ENCODE measurements at regions not wholly inside any gene's neighbourhood (a gene's known extent, or its start where the extent isn't known, plus 50 kb on each side); places are given as distances from the start of the nearest gene placed in this dataset.

DNA sequence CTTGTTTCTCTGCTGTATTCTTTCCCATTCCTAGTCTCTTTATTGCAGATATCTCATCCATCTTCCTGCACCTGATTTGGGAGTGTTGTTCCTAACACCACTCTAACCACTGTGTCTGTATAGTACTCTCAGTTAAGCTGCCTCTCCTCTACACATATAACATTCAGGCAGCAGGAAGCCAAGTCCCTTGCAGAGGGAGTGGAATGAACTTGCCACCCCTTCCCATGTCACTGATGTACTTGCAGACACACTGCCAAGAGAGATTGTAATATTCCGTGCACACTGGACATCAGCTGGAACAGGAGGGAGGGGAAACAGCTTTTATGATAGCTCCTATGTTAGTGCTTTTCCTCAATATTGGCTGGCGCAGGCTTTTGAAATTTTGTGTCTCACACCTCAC lies 281.6 kb upstream of the E2F7 start:
- H3K23me2 ChIP-seq (ENCODE audit: insufficient read length, low read depth, low read length, poor library complexity, severe bottlenecking) = no peaks in the 10 kb centered on the region
- H3K27ac Mint-ChIP-seq = no peak overlapping the region; a peak in 1 of 7 replicates

More for the DNA sequence above, 281.6 kb upstream of the E2F7 start:
- H2AFZ ChIP-seq (ENCODE audit: low read length) = no peak overlapping the region
- no peak overlapping the region for H2AK5ac ChIP-seq (ENCODE audit: insufficient read length, low read length)
- H3K4ac ChIP-seq (ENCODE audit: low read depth, low read length) = no peak overlapping the region
- DNase-seq = no peak
- no peaks in the 10 kb centered on the region for H3K79me1 ChIP-seq (ENCODE audit: insufficient read depth, low read depth, low read length, poor library complexity, severe bottlenecking)
- H3K27ac ChIP-seq (ENCODE audit: insufficient read length, low read depth, low read length) = no peak overlapping the region
- no peak overlapping the region for H2BK12ac ChIP-seq (ENCODE audit: insufficient read length, low read depth, low read length)
- H4K91ac ChIP-seq (ENCODE audit: insufficient read length, low read depth, low read length) = no peak overlapping the region
- Mint-ChIP-seq H3K36me3 (ENCODE audit: insufficient read depth in 1 of 3, low read depth in 3 of 3) (no peaks in the 10 kb centered on the region), H3K9me3 (no peaks in the 10 kb centered on the region), H3K4me3 (no peak overlapping the region), H3K4me1 (peaks cover 7 to 10% of the 10 kb centered on the region in 2 experiments), H3K27me3 (ENCODE audit: low read depth) (no peaks in the 10 kb centered on the region)
- H2BK20ac ChIP-seq (ENCODE audit: low read depth, low read length, poor library complexity, severe bottlenecking) = no peak overlapping the region
- no peaks in the 10 kb centered on the region for H4K20me1 ChIP-seq (ENCODE audit: control insufficient read depth, insufficient read depth, insufficient read length)
- no peak overlapping the region for H2BK5ac ChIP-seq (ENCODE audit: insufficient read length, low read length)
- H4K8ac ChIP-seq (replicated peaks; ENCODE audit: insufficient read length, low read depth, low read length) = no peak overlapping the region
- no peak overlapping the region for H3K14ac ChIP-seq (ENCODE audit: insufficient read depth, low read length)
- no peaks in the 10 kb centered on the region; the same call in 1 of the 2 replicates for H3K4me1 ChIP-seq (ENCODE audit: insufficient read depth, low read length)
- no CpG with 5 or more reads among the region's 2 CpGs for WGBS (ENCODE audit: extremely low coverage, insufficient read length, low lambda C conversion rate)
- H3K27me3 ChIP-seq (ENCODE audit: insufficient read depth, low read length) = no peaks in the 10 kb centered on the region
- H3K18ac ChIP-seq (ENCODE audit: insufficient read length, low read depth, low read length) = no peak overlapping the region
- H3T11ph ChIP-seq (ENCODE audit: low read length) = no peak overlapping the region
- TF ChIP-seq CTCF (conservative IDR thresholded peaks at IDR 0.05) = no peak
- H2BK15ac ChIP-seq (ENCODE audit: low read depth, low read length) = no peak overlapping the region
- H3K9me3 ChIP-seq (ENCODE audit: control insufficient read depth, low read depth, low read length) = no peaks in the 10 kb centered on the region
- H4K5ac ChIP-seq (ENCODE audit: insufficient read length, low read depth, low read length) = no peak overlapping the region
- no peak overlapping the region for H3K56ac ChIP-seq (ENCODE audit: insufficient read length, low read depth, low read length)
- H3K4me2 ChIP-seq (ENCODE audit: insufficient read depth, insufficient read length, low read length) = no peak overlapping the region
- H3K9ac ChIP-seq (ENCODE audit: extremely low read depth, insufficient read length, low read length) = no peak overlapping the region
- H3K79me2 ChIP-seq (ENCODE audit: insufficient read depth, low read length) = no peaks in the 10 kb centered on the region
- no peak overlapping the region for H2BK120ac ChIP-seq (ENCODE audit: low read depth, low read length, poor library complexity, severe bottlenecking)
- no peak overlapping the region for H3K23ac ChIP-seq (ENCODE audit: insufficient read length, low read depth, low read length)
